PFSK-1 (cell line): ENCODE measurements at regions not wholly inside any gene's neighbourhood (a gene's known extent, or its start where the extent isn't known, plus 50 kb on each side); places are given as distances from the start of the nearest gene placed in this dataset.

Experiments
- POLR2AphosphoS5 ChIP-seq: IDR thresholded peaks from 2 replicates; pipeline ENCODE4 v1.6.1; 2012; ENCODE audit warnings: low read depth, mild to moderate bottlenecking, control low read depth, low read length, moderate library complexity
- SIN3A ChIP-seq: IDR thresholded peaks from 2 replicates; pipeline ENCODE4 v1.6.1; 2012; ENCODE audit warnings: mild to moderate bottlenecking, low read length, moderate library complexity, borderline replicate concordance; ENCODE audit not compliant: insufficient read depth
- TAF1 ChIP-seq: IDR thresholded peaks from 2 replicates; pipeline ENCODE4 v1.6.1; 2012; ENCODE audit warnings: low read length, control low read depth, borderline replicate concordance; ENCODE audit not compliant: insufficient read depth

- TF ChIP-seq TAF1 (no peak), POLR2AphosphoS5 (no peak), SIN3A (no peak)
These were observed 1003.7 kb downstream of the BRD1 start for GRCh38 chr22:48823941-48824340.
